Astrocyte (in vitro differentiated cells and primary cell): ENCODE measurements at regions not wholly inside any gene's neighbourhood (a gene's known extent, or its start where the extent isn't known, plus 50 kb on each side); places are given as distances from the start of the nearest gene placed in this dataset.

Source experiments
- DNase-seq: peaks from one replicate; pipeline ENCODE4 v3.0.0-alpha.2; 2010; ENCODE audit warnings: low read depth
- FAIRE-seq: peaks from 2 replicates; lab custom pipeline; 2011; peaks lifted over from hg19 to GRCh38; lab: Jason Lieb, UNC
- H2AFZ ChIP-seq: 2 replicates; pipeline ENCODE4 v1.6.0; 2012; ENCODE audit warnings: low read depth, low read length, inconsistent platforms
- H3K27ac ChIP-seq: 2 replicates; pipeline ENCODE4 v1.5.1; 2011; ENCODE audit warnings: low read depth, low read length, inconsistent platforms
- H3K27me3 ChIP-seq: 2 replicates; pipeline ENCODE4 v1.6.0; 2011; ENCODE audit warnings: low read length, inconsistent platforms; ENCODE audit not compliant: insufficient read depth
- H3K36me3 ChIP-seq: 2 replicates; pipeline ENCODE4 v1.5.1; 2011; ENCODE audit warnings: low read length, inconsistent platforms; ENCODE audit not compliant: insufficient read depth
- H3K4me1 ChIP-seq: 2 replicates; pipeline ENCODE4 v1.5.1; 2011; ENCODE audit warnings: low read length, inconsistent platforms; ENCODE audit not compliant: insufficient read depth
- H3K4me2 ChIP-seq: 2 replicates; pipeline ENCODE4 v1.6.0; 2012; ENCODE audit warnings: low read length, inconsistent platforms
- H3K4me3 ChIP-seq: 2 replicates; pipeline ENCODE4 v1.5.1; 2011; ENCODE audit warnings: low read depth, mild to moderate bottlenecking, low read length, inconsistent platforms; ENCODE audit not compliant: insufficient read depth
- H3K79me2 ChIP-seq: 2 replicates; pipeline ENCODE4 v1.6.0; 2012; ENCODE audit warnings: mild to moderate bottlenecking, low read length, inconsistent platforms; ENCODE audit not compliant: insufficient read depth
- H3K9ac ChIP-seq: 2 replicates; pipeline ENCODE4 v1.6.0; 2012; ENCODE audit warnings: mild to moderate bottlenecking, low read length, inconsistent platforms
- H3K9me3 ChIP-seq: 2 replicates; pipeline ENCODE4 v1.5.1; 2012; ENCODE audit warnings: low read depth, mild to moderate bottlenecking, low read length, inconsistent platforms; ENCODE audit not compliant: insufficient read depth
- H4K20me1 ChIP-seq: 2 replicates; pipeline ENCODE4 v1.6.0; 2012; ENCODE audit warnings: low read length, inconsistent platforms; ENCODE audit not compliant: insufficient read depth
- H3K27ac Mint-ChIP-seq: one replicate; pipeline ENCODE4 v1.8.0; 2021; ENCODE audit warnings: mild to moderate bottlenecking, mixed read lengths; ENCODE audit not compliant: unreplicated experiment
- H3K27me3 Mint-ChIP-seq: one replicate; pipeline ENCODE4 v1.8.0; 2021; ENCODE audit warnings: low read depth, mixed read lengths; ENCODE audit not compliant: unreplicated experiment
- H3K36me3 Mint-ChIP-seq: one replicate; pipeline ENCODE4 v1.8.0; 2021; ENCODE audit warnings: low read depth, mixed read lengths; ENCODE audit not compliant: unreplicated experiment
- H3K4me1 Mint-ChIP-seq: one replicate; pipeline ENCODE4 v1.8.0; 2021; ENCODE audit warnings: low read depth, mixed read lengths; ENCODE audit not compliant: unreplicated experiment
- H3K4me3 Mint-ChIP-seq: one replicate; pipeline ENCODE4 v1.8.0; 2021; ENCODE audit warnings: mild to moderate bottlenecking, moderate library complexity, mixed read lengths; ENCODE audit not compliant: unreplicated experiment
- H3K9me3 Mint-ChIP-seq: one replicate; pipeline ENCODE4 v1.8.0; 2021; ENCODE audit warnings: mild to moderate bottlenecking, mixed read lengths; ENCODE audit not compliant: unreplicated experiment
- CTCF ChIP-seq: IDR thresholded peaks from 2 replicates; pipeline ENCODE4 v1.5.1; 2011; ENCODE audit warnings: low read depth, mild to moderate bottlenecking, inconsistent platforms, low read length, moderate library complexity; ENCODE audit not compliant: insufficient read depth
- EZH2 ChIP-seq: IDR thresholded peaks from 2 replicates; pipeline ENCODE4 v1.6.1; 2012; ENCODE audit warnings: mild to moderate bottlenecking, low read length, inconsistent platforms; ENCODE audit not compliant: insufficient read depth

GRCh38 chr20:51937779-51938178 lies 135.5 kb upstream of the SALL4 start:
- DNase-seq (no peak), FAIRE-seq (no peak)
- Histone ChIP-seq H3K27ac (no peak overlapping the region), H3K4me3 (no peak overlapping the region), H3K4me2 (no peak overlapping the region), H3K9ac (no peak overlapping the region), H3K79me2 (no peaks in the 10 kb centered on the region), H3K9me3 (no peaks in the 10 kb centered on the region), H2AFZ (no peak overlapping the region), H4K20me1 (no peaks in the 10 kb centered on the region), H3K27me3 (no peaks in the 10 kb centered on the region), H3K4me1 (peaks cover 8% of the 10 kb centered on the region), H3K36me3 (no peaks in the 10 kb centered on the region)
- Mint-ChIP-seq H3K4me3 (no peak overlapping the region), H3K27me3 (no peaks in the 10 kb centered on the region), H3K4me1 (no peaks in the 10 kb centered on the region), H3K9me3 (no peaks in the 10 kb centered on the region), H3K27ac (no peak overlapping the region), H3K36me3 (no peaks in the 10 kb centered on the region)
- TF ChIP-seq EZH2 (no peak), CTCF (no peak)

GRCh38 chr20:51936377-51936776 lies 134.1 kb upstream of the SALL4 start:
- no peaks in the 10 kb centered on the region for H3K36me3 ChIP-seq
- H3K4me1 ChIP-seq = peaks cover 8% of the 10 kb centered on the region
- DNase-seq (no peak), FAIRE-seq (no peak)
- no peak overlapping the region for H3K27ac Mint-ChIP-seq
- TF ChIP-seq CTCF = no peak
- no peak for TF ChIP-seq EZH2
- no peaks in the 10 kb centered on the region for H3K9me3 Mint-ChIP-seq
- no peak overlapping the region for H3K4me2 ChIP-seq
- H2AFZ ChIP-seq = no peak overlapping the region
- H3K9ac ChIP-seq = no peak overlapping the region
- no peaks in the 10 kb centered on the region for H3K27me3 ChIP-seq
- H4K20me1 ChIP-seq = no peaks in the 10 kb centered on the region
- H3K27ac ChIP-seq = no peak overlapping the region
- no peak overlapping the region for H3K4me3 ChIP-seq
- no peaks in the 10 kb centered on the region for H3K36me3 Mint-ChIP-seq
- H3K9me3 ChIP-seq = peaks cover 1% of the 10 kb centered on the region
- no peak overlapping the region for H3K4me3 Mint-ChIP-seq
- H3K27me3 Mint-ChIP-seq = no peaks in the 10 kb centered on the region
- H3K79me2 ChIP-seq = no peaks in the 10 kb centered on the region
- H3K4me1 Mint-ChIP-seq = peaks cover 3% of the 10 kb centered on the region

- H3K36me3 ChIP-seq = no peaks in the 10 kb centered on the region
- H3K4me2 ChIP-seq = peak overlapping the region; percentile 61
- Mint-ChIP-seq H3K4me1 (peaks cover 10% of the 10 kb centered on the region), H3K27ac (no peak overlapping the region), H3K27me3 (no peaks in the 10 kb centered on the region), H3K36me3 (no peaks in the 10 kb centered on the region), H3K4me3 (no peak overlapping the region), H3K9me3 (no peaks in the 10 kb centered on the region)
- no peaks in the 10 kb centered on the region for H4K20me1 ChIP-seq
- no peaks in the 10 kb centered on the region for H3K27me3 ChIP-seq
- no peak overlapping the region for H3K4me3 ChIP-seq
- H3K79me2 ChIP-seq = no peaks in the 10 kb centered on the region
- no peak overlapping the region for H3K27ac ChIP-seq
- no peak overlapping the region for H2AFZ ChIP-seq
- H3K9me3 ChIP-seq = peaks cover 6% of the 10 kb centered on the region
- H3K9ac ChIP-seq = no peak overlapping the region
- no peak for FAIRE-seq
- H3K4me1 ChIP-seq = peaks cover 11% of the 10 kb centered on the region
- TF ChIP-seq EZH2 (no peak), CTCF (no peak)
- DNase-seq = no peak
These were observed 132.7 kb upstream of the SALL4 start for GRCh38 chr20:51935003-51935358.
